Superior temporal gyrus (tissue), 1 donor: ENCODE measurements at regions not wholly inside any gene's neighbourhood (a gene's known extent, or its start where the extent isn't known, plus 50 kb on each side); places are given as distances from the start of the nearest gene placed in this dataset.
"Not testable (repeated sequence)": the region's sequence is repeated elsewhere in the genome, so short reads cannot be mapped to it uniquely, and the experiment has no call there.

Source experiments
- DNase-seq: peaks from one replicate; pipeline ENCODE4 v3.0.0-alpha.2; 2016; ENCODE audit errors: extremely low spot score

DNA sequence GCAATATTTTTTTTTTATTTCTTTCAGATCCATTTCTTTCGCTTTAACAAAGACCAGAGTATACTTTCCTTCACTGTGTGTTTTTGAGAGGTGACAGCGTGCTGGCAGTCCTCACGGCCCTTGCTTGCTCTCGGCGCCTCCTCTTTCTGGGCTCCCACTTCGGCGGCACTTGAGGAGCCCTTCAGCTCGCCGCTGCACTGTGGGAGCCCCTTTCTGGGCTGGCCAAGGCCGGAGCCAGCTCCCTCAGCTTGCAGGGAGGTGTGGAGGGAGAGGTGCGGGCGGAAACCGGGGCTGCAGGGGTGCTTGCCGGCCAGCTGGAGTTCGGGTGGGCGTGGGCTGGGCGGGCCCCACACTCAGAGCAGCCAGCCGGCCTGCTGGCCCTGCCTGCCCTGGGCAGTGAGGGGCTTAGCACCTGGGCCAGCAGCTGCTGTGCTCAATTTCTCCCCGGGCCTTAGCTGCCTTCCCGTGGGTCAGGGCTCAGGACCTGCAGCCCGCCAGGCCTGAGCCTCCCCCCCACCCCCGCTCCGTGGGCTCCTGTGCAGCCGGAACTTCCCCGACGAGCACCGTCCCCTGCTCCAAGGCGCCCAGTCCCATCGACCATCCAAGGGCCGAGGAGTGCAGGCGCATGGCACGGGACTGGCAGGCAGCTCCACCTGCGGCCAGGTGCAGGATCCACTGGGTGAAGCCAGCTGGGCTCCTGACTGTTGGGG is 1490.6 kb downstream of the OTOL1 start:
- DNase-seq: not testable (repeated sequence)

DNA sequence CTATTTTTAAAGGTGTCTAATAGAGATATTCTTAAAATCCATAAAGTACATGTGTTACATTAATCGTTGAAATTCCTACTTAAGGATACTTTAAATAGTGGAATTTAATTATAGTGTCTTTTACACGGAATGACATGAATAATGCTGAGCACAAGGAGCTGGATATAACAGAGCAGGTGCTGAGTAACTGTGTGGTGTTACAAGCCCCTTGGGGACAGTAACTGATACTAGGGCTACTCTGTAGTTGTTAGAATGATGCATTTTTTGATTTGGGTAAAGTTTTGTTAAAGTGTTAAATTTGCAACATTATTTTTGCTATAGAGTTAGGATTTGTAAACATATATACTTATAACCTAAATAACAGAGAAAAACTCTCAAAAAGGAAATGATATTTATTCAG is 1496.1 kb downstream of the OTOL1 start:
- no peak for DNase-seq

DNA sequence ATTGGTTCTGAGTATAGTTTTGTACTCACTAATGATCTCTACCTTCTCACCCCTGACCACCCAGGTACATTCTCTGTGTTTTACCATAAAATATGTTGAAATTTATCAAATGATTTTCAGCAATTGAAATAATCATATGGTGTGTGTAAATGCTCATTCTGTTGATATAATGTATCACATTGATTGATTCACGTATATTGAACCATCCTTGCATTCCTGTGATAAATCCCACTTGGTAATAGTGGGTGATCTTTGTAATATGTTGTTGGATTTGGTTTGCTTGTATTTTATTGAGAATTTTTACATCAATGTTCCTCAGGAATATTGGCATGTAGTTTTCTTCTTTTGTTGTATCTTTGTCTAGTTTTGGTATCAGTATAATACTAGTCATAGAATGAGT is 1497.6 kb downstream of the OTOL1 start:
- no peak for DNase-seq

DNA sequence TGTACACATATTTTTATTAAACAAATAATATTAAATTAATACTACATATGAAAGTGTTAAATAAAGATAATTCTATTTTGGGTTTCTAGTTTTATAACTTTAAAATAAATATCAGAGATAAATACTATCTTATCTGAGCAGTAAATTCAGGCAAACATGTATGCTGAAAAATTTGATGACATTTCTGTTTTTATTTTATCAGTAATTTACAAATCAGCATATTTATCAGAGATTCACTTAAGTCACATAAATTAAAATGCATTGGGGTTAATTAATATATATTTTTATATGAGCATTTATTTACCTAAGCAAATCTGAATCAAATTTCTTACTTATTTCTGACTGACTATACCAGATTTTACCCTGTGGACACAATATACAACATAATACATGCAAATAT is 1499.8 kb downstream of the OTOL1 start:
- no peak for DNase-seq

DNA sequence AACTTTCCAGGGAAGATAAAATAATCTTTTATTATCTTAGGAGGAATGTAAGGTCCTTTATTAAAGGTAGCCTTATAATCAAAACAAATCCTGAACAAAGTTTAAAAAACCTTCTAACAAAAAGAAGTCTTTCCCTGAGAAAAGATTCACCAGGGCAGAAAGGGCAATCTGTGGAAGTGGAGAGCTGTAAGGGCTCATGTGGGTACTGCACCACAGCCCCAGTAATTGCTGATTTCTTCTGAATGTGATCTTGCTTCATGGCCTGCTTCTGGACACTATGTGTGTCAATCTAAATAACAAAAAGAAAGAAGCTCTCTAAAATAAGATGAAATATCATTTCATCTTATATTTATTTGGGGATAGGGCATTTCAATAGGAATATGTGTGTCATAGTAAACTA is 1501.6 kb downstream of the OTOL1 start:
- DNase-seq: no peak

DNA sequence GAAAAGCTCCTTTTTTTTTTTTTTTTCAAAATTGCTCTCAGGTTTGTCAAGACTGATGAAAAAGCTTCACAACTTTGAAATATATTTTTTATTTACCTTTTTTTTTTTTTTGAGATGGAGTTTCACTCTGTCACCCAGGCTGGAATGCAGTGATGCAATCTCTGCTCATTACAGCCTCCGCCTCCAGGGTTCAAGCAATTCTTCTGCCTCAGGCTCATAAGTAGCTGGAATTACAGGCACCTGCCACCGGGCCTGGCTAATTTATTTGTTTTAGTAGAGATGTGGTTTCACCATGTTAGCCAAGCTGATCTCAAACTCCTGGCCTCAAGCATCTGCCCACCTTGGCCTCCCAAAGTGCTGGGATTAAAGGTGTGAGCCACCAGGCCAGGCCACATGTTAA is 1515.0 kb downstream of the OTOL1 start:
- no peak for DNase-seq

DNA sequence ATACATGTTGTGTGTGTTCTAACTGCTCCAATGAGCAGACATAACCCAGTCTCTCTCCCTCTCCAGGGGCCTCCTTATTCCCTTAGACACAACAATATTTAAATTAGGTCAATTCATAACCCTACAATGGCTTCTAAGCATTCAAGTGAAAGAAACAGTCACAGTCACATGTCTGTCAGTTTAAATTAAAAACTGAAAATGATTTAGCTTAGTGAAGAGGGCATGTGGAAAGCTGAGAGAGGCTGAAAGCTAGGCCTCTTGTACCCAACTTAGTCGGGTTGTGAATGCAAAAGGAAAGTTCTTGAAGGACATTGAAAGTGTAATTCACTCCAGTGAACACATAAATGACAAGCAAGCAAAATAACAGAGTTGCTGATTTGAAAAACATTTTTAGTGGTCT is 1519.6 kb downstream of the OTOL1 start:
- no peak for DNase-seq

DNA sequence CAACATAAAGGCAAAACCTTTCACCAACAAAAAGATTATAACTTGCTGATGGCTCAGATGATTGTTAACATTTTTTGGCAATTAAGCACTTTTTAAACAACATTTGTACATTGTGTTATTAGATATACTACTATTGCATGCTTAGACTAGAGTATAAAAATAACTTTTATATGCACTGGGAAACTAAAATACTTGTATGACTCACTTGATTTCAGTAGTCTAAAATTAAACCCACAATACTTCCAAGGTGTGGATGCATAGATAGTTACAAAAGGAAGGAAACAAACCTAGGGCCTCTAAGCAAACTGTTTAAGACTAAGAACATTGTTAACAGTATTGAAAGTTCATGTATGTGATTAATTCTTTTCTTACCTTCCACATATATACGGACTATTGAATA is 1521.5 kb downstream of the OTOL1 start:
- no peak for DNase-seq

DNA sequence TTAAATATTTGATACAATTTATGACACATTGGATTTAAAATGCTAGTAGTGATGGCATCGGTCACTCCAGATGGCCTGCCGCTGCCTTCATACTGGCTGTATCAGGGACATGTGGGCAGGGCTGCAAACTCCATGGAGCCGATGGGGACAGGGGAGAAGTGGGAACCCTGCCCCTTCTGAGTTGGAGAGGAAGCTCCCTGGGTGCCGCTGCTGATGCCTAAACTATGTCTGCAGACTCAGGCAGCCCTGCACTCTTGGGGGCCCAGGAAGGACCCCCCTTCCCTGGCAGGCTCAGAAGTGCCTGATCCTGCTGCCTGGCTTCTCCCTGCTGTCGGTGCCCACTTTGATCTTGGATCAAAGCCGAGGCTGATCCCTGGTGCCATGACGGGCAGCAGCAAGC is 1522.1 kb downstream of the OTOL1 start:
- DNase-seq: no peak

DNA sequence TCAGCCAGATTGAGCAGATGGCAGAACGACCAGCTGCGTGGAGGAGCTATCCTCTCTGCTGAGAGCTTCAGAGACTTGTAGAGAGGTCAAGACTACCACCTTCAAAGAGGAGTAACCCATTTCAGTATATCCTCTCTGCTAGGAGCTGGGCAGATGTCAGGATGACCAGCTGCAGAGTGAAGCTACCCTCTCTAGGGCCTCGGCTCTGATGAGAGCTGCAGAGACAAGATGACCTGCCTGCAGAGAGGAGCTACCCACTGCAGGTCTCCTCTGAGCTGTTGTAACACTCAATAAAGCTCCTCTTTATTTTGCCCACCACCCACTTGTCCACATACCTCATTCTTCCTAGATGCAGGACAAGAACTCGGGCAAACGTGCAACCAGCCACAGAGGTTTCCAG is 1522.7 kb downstream of the OTOL1 start:
- DNase-seq: no peak

DNA sequence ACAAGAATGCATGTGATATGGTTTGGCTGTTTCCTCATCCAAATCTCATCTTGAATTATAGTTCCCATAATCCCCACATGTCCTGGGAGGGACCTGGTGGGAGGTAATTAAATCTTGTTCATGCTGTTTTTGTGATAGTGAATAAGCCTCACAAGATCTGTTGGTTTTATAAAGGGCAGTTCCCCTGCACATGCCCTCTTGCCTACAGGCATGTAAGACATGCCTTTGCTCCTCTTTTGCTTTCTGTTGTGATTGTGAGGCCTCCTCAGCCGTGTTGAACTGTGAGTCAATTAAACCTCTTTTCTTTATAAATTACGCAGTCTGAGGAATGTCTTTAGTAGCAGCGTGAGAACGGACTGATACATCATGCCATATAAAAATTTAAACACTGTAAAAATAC is 1537.0 kb downstream of the OTOL1 start:
- no peak for DNase-seq

DNA sequence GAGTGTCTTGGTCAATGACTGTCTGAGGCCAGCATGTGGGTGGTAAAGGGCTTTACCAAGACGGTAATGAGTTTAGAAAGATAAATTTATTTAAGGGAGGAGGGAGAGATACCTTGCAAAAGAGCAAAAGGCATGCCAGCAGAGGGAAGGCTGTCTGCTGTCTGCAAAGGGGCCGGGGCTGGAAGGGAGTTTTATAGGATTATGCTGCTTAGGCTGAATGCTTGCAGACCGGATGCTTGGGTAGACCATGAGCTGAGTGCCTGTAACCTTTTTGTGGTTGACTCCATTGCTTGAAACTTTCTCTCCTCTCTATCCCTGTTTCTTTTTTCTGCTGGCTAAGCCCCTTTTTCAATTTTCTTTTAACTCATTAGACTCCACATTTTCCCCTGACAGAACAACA is 1543.0 kb downstream of the OTOL1 start:
- DNase-seq: no peak

DNA sequence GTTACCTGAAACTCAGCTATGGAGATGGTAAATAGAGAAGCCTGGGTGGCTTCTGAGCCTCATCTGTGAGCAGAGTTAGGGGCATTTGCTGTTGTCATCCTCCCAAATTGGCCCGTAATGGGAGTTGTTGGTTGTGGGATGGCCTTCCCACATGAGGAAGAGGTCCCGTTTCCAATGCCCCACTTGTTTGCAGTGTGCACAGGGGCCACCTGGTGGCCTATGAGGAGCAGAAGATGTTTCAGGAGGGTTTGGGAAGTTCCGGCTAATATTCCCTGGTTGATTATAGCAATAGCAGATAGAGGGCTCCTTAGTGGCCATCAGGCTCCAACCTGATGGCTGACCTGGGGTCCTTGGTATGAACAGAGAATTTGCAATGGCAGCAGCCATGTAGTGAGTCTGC is 1546.5 kb downstream of the OTOL1 start:
- DNase-seq: no peak

DNA sequence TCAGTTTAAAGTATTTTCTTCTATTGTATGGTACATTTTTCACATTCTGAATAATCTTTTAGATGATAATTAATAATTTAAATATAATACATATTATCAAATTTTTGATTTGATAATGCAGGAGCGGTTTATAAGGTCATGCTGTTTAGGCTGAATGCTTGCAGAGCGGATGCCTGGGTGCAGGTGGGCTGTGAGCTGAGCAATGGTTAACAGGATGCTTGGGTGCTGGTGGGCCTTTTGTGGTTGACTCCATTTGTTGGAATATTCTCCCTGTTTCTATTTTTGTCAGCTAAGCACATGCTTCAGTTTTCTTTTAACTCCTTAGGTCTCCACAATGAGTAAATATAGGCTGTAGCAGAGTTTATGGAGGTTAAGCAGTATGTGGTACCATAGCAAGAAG is 1549.3 kb downstream of the OTOL1 start:
- no peak for DNase-seq

DNA sequence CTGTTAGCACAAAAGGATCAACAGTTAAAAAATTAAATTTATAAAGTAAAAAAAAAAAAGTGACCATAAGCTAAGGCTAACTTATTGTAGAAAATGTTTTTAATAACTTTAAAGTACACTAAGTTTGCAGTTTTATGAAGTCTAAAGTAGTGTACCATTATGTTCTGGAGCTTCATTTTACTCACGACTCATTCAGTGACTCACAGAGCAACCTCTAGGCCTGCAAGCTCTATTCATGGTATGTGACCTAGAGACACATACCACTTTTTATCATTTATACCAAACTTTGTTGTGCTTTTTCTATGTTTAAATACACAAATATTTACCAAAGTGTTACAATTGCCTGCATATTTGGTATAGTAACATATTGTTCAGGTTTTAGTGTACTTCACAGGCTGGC is 1552.3 kb downstream of the OTOL1 start:
- DNase-seq: no peak

DNA sequence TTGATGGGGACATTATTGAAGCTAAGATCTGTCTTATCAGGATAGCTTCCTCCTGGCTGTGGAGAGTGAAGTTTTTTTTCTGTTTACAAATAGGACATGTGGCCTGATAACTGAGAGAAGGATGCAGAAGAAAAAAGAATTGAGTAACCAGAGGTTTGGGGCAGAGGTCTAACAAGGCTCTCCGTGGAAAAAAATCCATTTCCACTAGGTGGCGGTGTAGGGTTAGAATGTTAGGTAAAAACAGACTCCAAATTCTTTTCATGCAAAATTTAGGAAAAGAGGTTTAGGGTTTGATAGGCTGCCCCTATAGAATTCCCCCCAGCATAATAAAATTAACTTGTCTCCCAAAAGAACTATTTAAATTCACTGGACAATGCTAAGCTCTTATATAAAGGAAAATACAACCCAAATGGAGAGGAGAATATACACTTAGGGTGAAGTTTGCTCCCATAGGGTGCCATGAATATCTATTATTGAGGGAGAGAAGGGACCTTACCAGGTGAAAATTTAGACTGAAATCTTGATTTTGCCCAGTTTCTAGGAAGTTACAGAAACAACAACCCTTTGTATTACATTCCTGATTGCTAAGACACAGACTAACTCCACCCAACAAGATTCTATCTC is 1560.4 kb downstream of the OTOL1 start:
- peak; percentile 81 for DNase-seq

DNA sequence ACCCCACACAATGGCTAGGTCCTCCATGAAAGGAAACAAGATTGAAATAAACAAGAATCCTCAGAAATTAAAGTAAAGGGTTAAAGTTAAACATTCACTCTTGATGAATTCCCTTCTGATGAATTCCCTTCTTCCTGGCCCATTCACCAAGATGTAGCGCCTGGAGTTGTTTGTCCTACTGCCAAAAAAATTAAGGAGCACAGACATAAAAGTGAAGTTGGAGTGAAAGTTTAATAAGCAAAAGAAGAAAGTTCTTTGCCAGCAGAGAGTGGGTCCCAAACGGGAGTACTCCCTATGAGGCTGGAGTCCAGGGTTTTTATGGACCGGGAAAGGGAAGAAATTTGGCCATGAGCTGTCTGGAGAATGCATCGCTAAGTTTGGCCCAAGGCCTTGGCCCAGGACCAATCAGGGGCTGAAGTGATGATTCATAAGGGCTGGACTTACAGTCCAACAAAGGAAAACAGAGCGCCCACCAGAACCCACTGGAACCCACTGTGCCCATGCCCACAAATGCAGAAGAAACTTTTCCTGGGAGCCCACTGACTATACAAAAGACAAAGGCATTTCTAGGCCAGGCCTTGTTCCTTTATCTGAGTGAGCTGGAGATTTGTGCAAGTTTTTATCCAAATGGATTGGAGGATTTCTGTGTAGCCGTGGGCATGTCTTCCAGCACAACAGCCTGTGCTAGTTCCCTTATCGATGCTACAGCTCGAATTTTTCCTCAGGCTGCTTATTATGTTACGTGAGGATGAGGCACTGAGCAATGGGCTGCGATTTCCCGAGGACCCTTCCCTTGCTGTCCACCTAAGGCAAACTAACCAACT is 1561.6 kb downstream of the OTOL1 start:
- DNase-seq: no peak

DNA sequence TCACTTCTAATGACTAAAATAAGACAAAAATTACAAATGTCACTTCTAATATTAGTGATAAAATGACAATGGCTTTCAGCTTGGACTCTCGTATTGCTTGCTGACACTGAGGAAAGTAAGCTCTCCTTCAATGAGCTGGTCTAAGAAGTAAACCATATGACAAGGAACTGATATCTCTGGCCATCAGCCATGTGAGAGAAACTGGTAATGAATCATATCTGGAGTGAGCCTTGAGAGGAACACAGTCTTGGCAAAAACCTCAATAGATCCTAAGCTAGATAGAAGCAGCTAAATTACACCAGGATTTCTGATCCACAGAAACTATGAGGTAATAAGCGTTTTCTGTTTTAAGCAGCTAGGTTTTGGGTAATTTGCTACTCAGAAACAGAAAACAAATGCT is 1575.1 kb downstream of the OTOL1 start:
- no peak for DNase-seq
